Kidney epithelial cell (primary cell): ENCODE measurements at regions not wholly inside any gene's neighbourhood (a gene's known extent, or its start where the extent isn't known, plus 50 kb on each side); places are given as distances from the start of the nearest gene placed in this dataset.

Experiments used
- DNase-seq: peaks from one replicate; pipeline ENCODE4 v3.0.0-alpha.2; 2010; ENCODE audit warnings: low read depth
- H3K27me3 ChIP-seq: 2 replicates; pipeline ENCODE4 v1.6.0; 2011; ENCODE audit warnings: low read length; ENCODE audit not compliant: control insufficient read depth, insufficient read depth
- H3K36me3 ChIP-seq: 2 replicates; pipeline ENCODE4 v1.5.1; 2011; ENCODE audit warnings: low read length; ENCODE audit not compliant: control insufficient read depth, insufficient read depth
- H3K4me3 ChIP-seq: 2 replicates; pipeline ENCODE4 v1.5.1; 2011; ENCODE audit warnings: low read depth, mild to moderate bottlenecking, control low read depth, low read length
- TF ChIP-seq, protein P1 (sequence below): IDR thresholded peaks from 2 replicates; pipeline ENCODE4 v1.5.1; 2011; ENCODE audit warnings: mild to moderate bottlenecking, moderate library complexity, low read length, control low read depth, inconsistent platforms; ENCODE audit not compliant: insufficient read depth, poor library complexity, severe bottlenecking

DNA sequence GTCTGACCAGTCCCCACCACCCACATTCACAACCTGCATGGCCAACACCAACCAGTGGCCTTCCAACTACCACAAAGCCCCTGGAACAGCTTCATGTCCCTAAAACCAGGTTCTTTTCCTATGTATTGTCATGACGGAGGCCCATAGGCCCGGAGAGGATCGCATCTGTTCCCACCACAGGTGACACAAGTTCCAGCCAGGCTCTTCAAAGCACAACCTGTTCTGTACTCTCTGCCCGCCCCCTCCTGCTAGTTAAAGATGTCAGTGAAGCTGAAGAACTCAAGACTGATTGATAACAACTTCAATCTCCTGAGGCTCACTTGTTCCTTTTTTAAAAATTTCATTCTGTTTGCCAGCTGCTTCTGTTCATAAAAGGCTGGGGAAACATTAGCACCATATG is 121.1 kb upstream of the GUCY1A2 start:
- Histone ChIP-seq H3K36me3 (no peaks in the 10 kb centered on the region), H3K27me3 (no peaks in the 10 kb centered on the region), H3K4me3 (no peak overlapping the region)
- no peak for DNase-seq
- TF ChIP-seq, protein P1, sequence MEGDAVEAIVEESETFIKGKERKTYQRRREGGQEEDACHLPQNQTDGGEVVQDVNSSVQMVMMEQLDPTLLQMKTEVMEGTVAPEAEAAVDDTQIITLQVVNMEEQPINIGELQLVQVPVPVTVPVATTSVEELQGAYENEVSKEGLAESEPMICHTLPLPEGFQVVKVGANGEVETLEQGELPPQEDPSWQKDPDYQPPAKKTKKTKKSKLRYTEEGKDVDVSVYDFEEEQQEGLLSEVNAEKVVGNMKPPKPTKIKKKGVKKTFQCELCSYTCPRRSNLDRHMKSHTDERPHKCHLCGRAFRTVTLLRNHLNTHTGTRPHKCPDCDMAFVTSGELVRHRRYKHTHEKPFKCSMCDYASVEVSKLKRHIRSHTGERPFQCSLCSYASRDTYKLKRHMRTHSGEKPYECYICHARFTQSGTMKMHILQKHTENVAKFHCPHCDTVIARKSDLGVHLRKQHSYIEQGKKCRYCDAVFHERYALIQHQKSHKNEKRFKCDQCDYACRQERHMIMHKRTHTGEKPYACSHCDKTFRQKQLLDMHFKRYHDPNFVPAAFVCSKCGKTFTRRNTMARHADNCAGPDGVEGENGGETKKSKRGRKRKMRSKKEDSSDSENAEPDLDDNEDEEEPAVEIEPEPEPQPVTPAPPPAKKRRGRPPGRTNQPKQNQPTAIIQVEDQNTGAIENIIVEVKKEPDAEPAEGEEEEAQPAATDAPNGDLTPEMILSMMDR = no peak

DNA sequence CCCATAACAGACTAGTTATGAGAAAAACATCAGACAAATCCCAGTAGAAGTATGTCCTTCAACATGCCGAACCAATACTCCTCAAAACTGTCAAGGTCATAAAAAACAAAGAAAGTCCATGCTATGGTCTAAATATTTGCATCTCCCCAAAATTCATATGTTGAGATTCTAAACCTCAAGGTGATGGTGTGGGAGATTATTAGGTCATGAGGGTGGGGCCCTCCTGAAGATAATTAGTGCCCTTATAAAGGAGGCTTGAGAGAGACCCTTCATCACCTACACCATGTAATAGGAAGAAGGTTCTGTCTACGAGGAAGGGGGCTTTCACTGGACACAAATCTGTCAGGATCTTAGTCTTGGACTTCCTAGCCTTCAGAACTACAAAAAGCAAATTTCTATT is 118.6 kb upstream of the GUCY1A2 start:
- no peak for DNase-seq
- Histone ChIP-seq H3K36me3 (no peaks in the 10 kb centered on the region), H3K4me3 (no peak overlapping the region), H3K27me3 (no peaks in the 10 kb centered on the region)
- TF ChIP-seq, protein P1 = no peak

DNA sequence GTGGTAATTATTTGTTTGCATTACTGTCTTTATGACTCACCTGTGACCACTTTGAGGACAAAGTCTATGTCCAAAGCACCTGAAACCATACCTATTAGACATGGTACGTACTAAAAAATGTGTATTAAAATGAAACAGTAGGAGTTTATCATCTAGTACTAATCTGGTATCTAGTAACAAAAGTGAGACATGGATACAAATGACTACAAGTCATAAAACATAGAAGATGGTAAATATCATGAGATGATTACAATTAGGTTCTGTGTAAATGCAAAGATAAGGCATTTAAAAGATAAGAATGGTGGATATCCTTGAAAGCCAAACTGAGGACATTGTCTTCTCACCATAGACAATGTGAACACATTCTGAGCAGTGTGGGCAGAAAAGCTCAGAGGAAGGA is 113.5 kb upstream of the GUCY1A2 start:
- TF ChIP-seq, protein P1 = no peak

DNA sequence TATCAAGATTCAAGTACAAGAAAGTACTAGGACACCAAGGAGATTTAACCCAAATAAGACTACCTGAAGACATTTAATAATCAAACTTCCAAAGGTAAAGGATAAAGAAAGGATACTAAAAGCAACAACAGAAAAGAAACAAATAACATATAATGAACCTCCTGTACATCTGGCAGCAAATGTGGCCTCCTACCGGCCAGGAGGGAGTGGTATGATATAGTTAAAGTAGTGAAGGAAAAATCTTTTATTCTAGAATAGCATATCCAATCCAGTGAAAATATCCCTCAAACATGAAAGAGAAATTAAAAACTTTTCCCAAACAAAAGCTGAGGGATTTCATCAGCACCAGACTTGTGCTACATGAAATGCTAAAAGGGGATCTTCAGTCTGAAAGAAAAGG is 104.7 kb upstream of the GUCY1A2 start:
- Histone ChIP-seq H3K27me3 (no peaks in the 10 kb centered on the region), H3K36me3 (no peaks in the 10 kb centered on the region), H3K4me3 (no peak overlapping the region)
- no peak for DNase-seq
- TF ChIP-seq, protein P1 = no peak

More for the DNA sequence above, 113.5 kb upstream of the GUCY1A2 start:
- Histone ChIP-seq H3K36me3 (no peaks in the 10 kb centered on the region), H3K27me3 (no peaks in the 10 kb centered on the region), H3K4me3 (no peak overlapping the region)
- DNase-seq = no peak

DNA sequence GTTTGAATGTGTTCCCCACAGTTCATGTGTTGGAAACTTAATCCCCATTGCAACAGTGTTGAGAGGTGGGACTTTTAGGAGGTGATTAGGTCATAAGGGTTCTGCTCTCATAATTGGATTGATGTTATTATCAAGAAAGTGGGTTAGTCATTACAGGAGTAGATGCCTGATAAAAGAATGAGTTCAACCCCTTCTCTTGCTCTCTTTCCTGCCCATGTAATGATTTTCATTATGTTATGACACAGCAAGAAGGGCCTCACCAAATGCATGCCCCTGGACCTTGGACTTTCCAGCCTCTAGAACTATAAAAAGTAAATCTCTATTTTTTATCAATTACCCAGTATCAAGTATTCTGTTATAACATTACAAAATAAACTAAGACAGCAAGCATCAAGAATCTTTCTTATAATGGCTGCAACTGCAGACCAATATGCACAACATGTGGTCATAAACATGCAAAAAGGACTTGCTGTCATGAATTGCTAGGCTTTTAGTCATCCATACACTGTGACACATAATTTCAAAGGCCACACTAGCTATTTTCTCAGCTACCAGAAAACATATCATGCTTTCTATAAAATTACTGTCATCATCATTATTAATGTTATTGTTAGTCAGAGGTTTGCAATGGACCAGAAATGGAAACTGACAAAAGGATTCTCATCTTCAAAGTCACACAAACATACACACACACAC is 99.9 kb upstream of the GUCY1A2 start:
- Histone ChIP-seq H3K27me3 (no peaks in the 10 kb centered on the region), H3K4me3 (no peak overlapping the region), H3K36me3 (no peaks in the 10 kb centered on the region)
- TF ChIP-seq, protein P1 = no peak
- DNase-seq = peak; percentile 10

DNA sequence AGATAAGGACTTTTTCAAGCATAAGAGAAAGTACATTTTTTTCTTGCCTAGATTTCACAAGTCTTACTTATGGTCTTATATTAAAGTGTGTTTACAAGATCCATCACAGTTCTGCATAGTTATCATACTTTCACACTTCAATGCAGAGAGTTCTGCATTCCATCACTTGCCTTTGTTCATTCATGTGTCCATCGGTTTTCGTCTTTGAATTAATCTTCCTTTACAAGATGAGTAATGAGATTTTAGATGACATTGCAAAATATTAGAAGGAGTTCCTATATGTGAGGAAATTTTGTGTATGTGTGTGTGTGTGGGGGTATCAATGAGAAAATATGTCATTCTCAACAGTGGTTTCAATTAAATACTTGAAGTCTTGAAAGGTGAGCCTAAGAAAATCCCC is 98.1 kb upstream of the GUCY1A2 start:
- TF ChIP-seq, protein P1 = no peak
- Histone ChIP-seq H3K27me3 (no peaks in the 10 kb centered on the region), H3K36me3 (no peaks in the 10 kb centered on the region), H3K4me3 (no peak overlapping the region)
- DNase-seq = peak; percentile 28
